ENCODE measurements at regions not wholly inside any gene's neighbourhood (a gene's known extent, or its start where the extent isn't known, plus 50 kb on each side); places are given as distances from the start of the nearest gene placed in this dataset.

DNA sequence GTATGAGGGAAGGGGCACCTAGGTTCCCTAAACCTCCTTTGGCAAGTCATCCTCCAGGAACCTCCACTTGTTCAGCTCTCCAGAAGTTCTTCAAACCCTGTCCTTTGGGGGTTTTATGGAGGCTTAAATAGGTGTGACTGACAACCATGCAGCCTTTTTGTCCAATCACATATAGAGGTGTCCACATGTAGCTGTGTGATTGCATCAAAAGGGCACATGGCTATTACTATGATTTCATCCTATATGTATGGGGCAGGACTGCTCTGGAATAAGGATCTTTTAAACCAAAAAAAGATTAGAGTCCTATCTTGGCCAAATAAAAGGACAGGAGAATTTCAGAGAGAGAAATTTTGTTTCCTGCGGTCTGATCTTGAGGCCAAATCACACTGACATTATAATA is 453.2 kb upstream of the EPHA6 start:
- Mint-ChIP-seq H3K36me3 (ENCODE audit: insufficient read depth) (no peaks in the 10 kb centered on the region), H3K27ac (no peak overlapping the region), H3K9me3 (ENCODE audit: low read depth) (peaks cover 14% of the 10 kb centered on the region), H3K4me1 (ENCODE audit: low read depth) (no peaks in the 10 kb centered on the region), H3K4me3 (ENCODE audit: low read depth) (no peak overlapping the region), H3K27me3 (no peaks in the 10 kb centered on the region)
- DNase-seq (ENCODE audit: low spot score, unreplicated experiment): no peak
- TF ChIP-seq, protein P1, sequence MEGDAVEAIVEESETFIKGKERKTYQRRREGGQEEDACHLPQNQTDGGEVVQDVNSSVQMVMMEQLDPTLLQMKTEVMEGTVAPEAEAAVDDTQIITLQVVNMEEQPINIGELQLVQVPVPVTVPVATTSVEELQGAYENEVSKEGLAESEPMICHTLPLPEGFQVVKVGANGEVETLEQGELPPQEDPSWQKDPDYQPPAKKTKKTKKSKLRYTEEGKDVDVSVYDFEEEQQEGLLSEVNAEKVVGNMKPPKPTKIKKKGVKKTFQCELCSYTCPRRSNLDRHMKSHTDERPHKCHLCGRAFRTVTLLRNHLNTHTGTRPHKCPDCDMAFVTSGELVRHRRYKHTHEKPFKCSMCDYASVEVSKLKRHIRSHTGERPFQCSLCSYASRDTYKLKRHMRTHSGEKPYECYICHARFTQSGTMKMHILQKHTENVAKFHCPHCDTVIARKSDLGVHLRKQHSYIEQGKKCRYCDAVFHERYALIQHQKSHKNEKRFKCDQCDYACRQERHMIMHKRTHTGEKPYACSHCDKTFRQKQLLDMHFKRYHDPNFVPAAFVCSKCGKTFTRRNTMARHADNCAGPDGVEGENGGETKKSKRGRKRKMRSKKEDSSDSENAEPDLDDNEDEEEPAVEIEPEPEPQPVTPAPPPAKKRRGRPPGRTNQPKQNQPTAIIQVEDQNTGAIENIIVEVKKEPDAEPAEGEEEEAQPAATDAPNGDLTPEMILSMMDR (IDR thresholded peaks at IDR 0.05; ENCODE audit: unreplicated experiment): no peak

DNA sequence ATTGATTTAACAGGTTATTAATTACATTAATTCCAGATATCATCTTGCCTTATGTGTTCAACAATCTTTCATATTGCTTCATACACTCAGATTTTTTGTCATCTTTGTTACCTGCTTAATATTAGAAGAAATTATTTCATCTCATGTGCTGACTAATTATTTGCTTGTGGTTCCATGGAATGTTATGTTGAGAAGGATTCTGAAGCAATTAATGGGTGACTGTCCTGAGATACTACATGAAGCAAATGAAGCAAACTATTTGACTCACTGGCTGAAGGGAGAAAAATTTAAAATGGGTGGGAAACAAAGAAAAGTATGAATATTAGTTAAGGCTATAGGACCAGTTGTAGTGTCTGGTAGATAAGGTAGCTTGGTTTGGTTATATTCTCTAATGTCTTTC is 443.8 kb upstream of the EPHA6 start:
- Mint-ChIP-seq H3K4me3 (ENCODE audit: low read depth) (no peak overlapping the region), H3K27me3 (no peaks in the 10 kb centered on the region), H3K9me3 (ENCODE audit: low read depth) (peaks cover 3% of the 10 kb centered on the region), H3K36me3 (ENCODE audit: insufficient read depth) (no peaks in the 10 kb centered on the region), H3K4me1 (ENCODE audit: low read depth) (no peaks in the 10 kb centered on the region), H3K27ac (no peak overlapping the region)
- DNase-seq (ENCODE audit: low spot score, unreplicated experiment): no peak
- TF ChIP-seq, protein P1 (IDR thresholded peaks at IDR 0.05; ENCODE audit: unreplicated experiment): no peak

DNA sequence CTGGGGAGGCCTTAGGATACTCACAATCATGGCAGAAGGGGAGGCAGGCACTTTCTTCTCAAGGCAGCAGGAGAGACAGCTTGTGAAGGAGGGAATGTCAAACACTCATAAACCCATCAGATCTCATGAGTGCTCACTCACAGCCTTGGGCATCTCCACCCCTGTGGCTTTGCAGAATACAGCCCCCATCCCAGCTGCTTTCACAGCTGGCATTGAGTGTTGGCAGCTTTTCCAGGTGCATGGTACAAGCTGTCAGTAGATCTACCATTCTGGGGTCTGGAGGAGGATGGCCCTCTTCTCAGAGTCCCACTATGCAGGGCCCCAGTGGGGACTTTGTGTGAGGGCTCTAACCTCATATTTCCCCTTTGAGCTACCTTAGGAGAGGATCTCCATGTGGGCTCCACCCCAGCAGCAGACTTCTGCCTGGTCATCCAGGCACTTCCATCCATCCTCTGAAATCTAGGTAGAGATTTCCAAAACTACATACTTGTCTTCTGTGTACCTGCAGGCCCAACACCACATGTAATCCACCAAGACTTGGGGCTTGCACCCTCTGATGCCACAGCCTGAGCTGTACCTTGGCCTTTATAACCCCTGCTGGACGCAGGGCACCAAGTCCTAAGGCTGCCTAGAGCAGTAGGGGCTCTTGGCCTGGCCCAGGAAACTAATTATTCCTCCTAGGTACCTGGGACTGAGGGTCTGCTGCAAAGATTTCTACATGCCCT is 404.2 kb upstream of the EPHA6 start:
- no peak for DNase-seq (ENCODE audit: low spot score, unreplicated experiment)
- H3K4me1 Mint-ChIP-seq (ENCODE audit: low read depth): no peaks in the 10 kb centered on the region
- TF ChIP-seq, protein P1 (IDR thresholded peaks at IDR 0.05; ENCODE audit: unreplicated experiment): no peak
- H3K27ac Mint-ChIP-seq: no peak overlapping the region
- no peaks in the 10 kb centered on the region for H3K27me3 Mint-ChIP-seq
- H3K9me3 Mint-ChIP-seq (ENCODE audit: low read depth): peaks cover 7% of the 10 kb centered on the region
- H3K4me3 Mint-ChIP-seq (ENCODE audit: low read depth): no peak overlapping the region
- H3K36me3 Mint-ChIP-seq (ENCODE audit: insufficient read depth): peaks cover 3% of the 10 kb centered on the region

- no peaks in the 10 kb centered on the region for H3K36me3 Mint-ChIP-seq (ENCODE audit: insufficient read depth)
- no peak overlapping the region for H3K27ac Mint-ChIP-seq
- TF ChIP-seq, protein P1 (IDR thresholded peaks at IDR 0.05; ENCODE audit: unreplicated experiment): no peak
- H3K9me3 Mint-ChIP-seq (ENCODE audit: low read depth): no peaks in the 10 kb centered on the region
- DNase-seq (ENCODE audit: low spot score, unreplicated experiment): no peak
- no peak overlapping the region for H3K4me3 Mint-ChIP-seq (ENCODE audit: low read depth)
- no peaks in the 10 kb centered on the region for H3K27me3 Mint-ChIP-seq
- H3K4me1 Mint-ChIP-seq (ENCODE audit: low read depth): no peaks in the 10 kb centered on the region
Measured at GRCh38 chr3:96416549-96417255, 397.7 kb upstream of the EPHA6 start.

DNA sequence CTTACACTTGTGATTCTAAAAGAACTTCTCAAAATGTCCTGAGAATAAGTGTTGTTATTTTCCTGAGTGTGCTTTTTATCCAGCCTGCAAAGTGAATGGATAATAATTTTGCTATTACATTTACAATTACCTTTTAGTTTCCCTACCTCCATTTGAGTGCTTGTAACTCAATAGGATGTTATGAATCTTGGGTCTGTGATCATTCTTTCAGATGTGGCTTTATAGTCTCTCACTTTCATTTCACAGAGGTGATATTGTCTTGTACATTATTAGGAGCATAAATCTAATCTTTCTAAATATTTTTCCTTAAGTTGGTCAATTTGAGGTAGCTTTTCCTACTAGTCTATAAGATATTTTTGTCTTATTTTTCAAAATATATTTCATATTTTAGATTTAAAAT is 386.3 kb upstream of the EPHA6 start:
- TF ChIP-seq, protein P1 (IDR thresholded peaks at IDR 0.05; ENCODE audit: unreplicated experiment): no peak
- Mint-ChIP-seq H3K4me1 (ENCODE audit: low read depth) (peaks cover 12% of the 10 kb centered on the region), H3K27me3 (no peaks in the 10 kb centered on the region), H3K27ac (no peak overlapping the region), H3K9me3 (ENCODE audit: low read depth) (no peaks in the 10 kb centered on the region), H3K4me3 (ENCODE audit: low read depth) (no peak overlapping the region), H3K36me3 (ENCODE audit: insufficient read depth) (no peaks in the 10 kb centered on the region)
- DNase-seq (ENCODE audit: low spot score, unreplicated experiment): no peak

Data from progenitor cell of endocrine pancreas (in vitro differentiated cells).